SJSA1 (cell line): ENCODE measurements at regions not wholly inside any gene's neighbourhood (a gene's known extent, or its start where the extent isn't known, plus 50 kb on each side); places are given as distances from the start of the nearest gene placed in this dataset.
"Not testable (repeated sequence)": the region's sequence is repeated elsewhere in the genome, so short reads cannot be mapped to it uniquely, and the experiment has no call there.

ENCODE experiments used
- DNase-seq, 2 experiments: peaks; one replicate each; pipeline ENCODE4 v3.0.0-alpha.2; 2015 to 2020; ENCODE audit warnings: low spot score in 2 of 2, low read depth in 1 of 2
- H3K27ac ChIP-seq: fragments of 250-450 bp; sonication (Bioruptor Pico); 2 replicates; pipeline ENCODE4 v1.5.1; 2020; ENCODE audit warnings: mild to moderate bottlenecking, moderate library complexity
- H3K27me3 ChIP-seq: fragments of 250-450 bp; sonication (Bioruptor Pico); replicated peaks from 2 replicates; pipeline ENCODE4 v1.5.1; 2020; ENCODE audit warnings: mild to moderate bottlenecking, moderate library complexity
- H3K36me3 ChIP-seq: fragments of 250-450 bp; sonication (Bioruptor Pico); 2 replicates; pipeline ENCODE4 v1.5.1; 2020; ENCODE audit warnings: mild to moderate bottlenecking
- H3K4me1 ChIP-seq: fragments of 250-450 bp; sonication (Bioruptor Pico); replicated peaks from 2 replicates; pipeline ENCODE4 v1.6.1; 2021; ENCODE audit warnings: mild to moderate bottlenecking
- H3K4me3 ChIP-seq: fragments of 250-450 bp; sonication (Bioruptor Pico); 2 replicates; pipeline ENCODE4 v1.5.1; 2020; ENCODE audit warnings: mild to moderate bottlenecking
- H3K9me3 ChIP-seq: fragments of 250-450 bp; sonication (Bioruptor Pico); replicated peaks from 2 replicates; pipeline ENCODE4 v1.5.1; 2020; ENCODE audit warnings: mild to moderate bottlenecking

GRCh38 chr1:103949779-103950178 lies 200.1 kb downstream of the AMY1C start:
- Histone ChIP-seq H3K4me1 (no peaks in the 10 kb centered on the region), H3K9me3 (no peaks in the 10 kb centered on the region), H3K36me3 (no peaks in the 10 kb centered on the region), H3K4me3 (no peak overlapping the region), H3K27ac (no peak overlapping the region), H3K27me3 (no peaks in the 10 kb centered on the region; the same call in 1 of the 2 replicates)
- no peak for DNase-seq

GRCh38 chr1:103953386-103953785 lies 203.7 kb downstream of the AMY1C start:
- no peak overlapping the region for H3K4me3 ChIP-seq

GRCh38 chr1:103958699-103959098 lies 209.0 kb downstream of the AMY1C start:
- no peak overlapping the region for H3K27ac ChIP-seq
- H3K4me1 ChIP-seq, result no peaks in the 10 kb centered on the region
- no peak overlapping the region for H3K4me3 ChIP-seq
- no peaks in the 10 kb centered on the region for H3K9me3 ChIP-seq
- H3K36me3 ChIP-seq, result no peaks in the 10 kb centered on the region
- no peaks in the 10 kb centered on the region for H3K27me3 ChIP-seq
- DNase-seq, result no peak

More at GRCh38 chr1:103953386-103953785, 203.7 kb downstream of the AMY1C start:
- Histone ChIP-seq H3K27me3 (no peaks in the 10 kb centered on the region), H3K9me3 (no peaks in the 10 kb centered on the region), H3K4me1 (no peaks in the 10 kb centered on the region), H3K36me3 (no peaks in the 10 kb centered on the region), H3K27ac (no peak overlapping the region)
- no peak for DNase-seq

GRCh38 chr1:103959565-103959964 lies 209.9 kb downstream of the AMY1C start:
- DNase-seq, result no peak
- no peaks in the 10 kb centered on the region for H3K27me3 ChIP-seq
- no peak overlapping the region for H3K27ac ChIP-seq
- H3K4me1 ChIP-seq, result no peaks in the 10 kb centered on the region
- no peaks in the 10 kb centered on the region for H3K36me3 ChIP-seq
- H3K9me3 ChIP-seq, result no peaks in the 10 kb centered on the region
- no peak overlapping the region for H3K4me3 ChIP-seq

- H3K27me3 ChIP-seq, result no peaks in the 10 kb centered on the region
- H3K4me3 ChIP-seq, result no peak overlapping the region
- no peaks in the 10 kb centered on the region for H3K9me3 ChIP-seq
- no peaks in the 10 kb centered on the region for H3K4me1 ChIP-seq
- DNase-seq, result no peak
- H3K27ac ChIP-seq, result no peak overlapping the region
- H3K36me3 ChIP-seq, result no peaks in the 10 kb centered on the region
Observed at GRCh38 chr1:103960045-103960444, 210.3 kb downstream of the AMY1C start.

- DNase-seq, result no peak
- Histone ChIP-seq H3K4me3 (no peak overlapping the region), H3K36me3 (no peaks in the 10 kb centered on the region), H3K27ac (no peak overlapping the region), H3K4me1 (no peaks in the 10 kb centered on the region), H3K9me3 (no peaks in the 10 kb centered on the region), H3K27me3 (no peaks in the 10 kb centered on the region)
Observed at GRCh38 chr1:103960710-103961109, 211.0 kb downstream of the AMY1C start.

GRCh38 chr1:103986792-103987191 lies 237.1 kb downstream of the AMY1C start:
- H3K27me3 ChIP-seq, result 0 out of 2 replicates have a peak, but pooled peaks cover 3% of the 10 kb centered on the region
- no peaks in the 10 kb centered on the region for H3K4me1 ChIP-seq
- no peaks in the 10 kb centered on the region for H3K36me3 ChIP-seq
- H3K9me3 ChIP-seq, result no peaks in the 10 kb centered on the region
- DNase-seq, result no peak
- no peak overlapping the region for H3K27ac ChIP-seq
- no peak overlapping the region for H3K4me3 ChIP-seq

GRCh38 chr1:103997631-103998030 lies 247.9 kb downstream of the AMY1C start:
- H3K4me3 ChIP-seq, result no peak overlapping the region

GRCh38 chr1:104018922-104019674 lies 269.4 kb downstream of the AMY1C start:
- Histone ChIP-seq H3K27me3 (no peaks in the 10 kb centered on the region), H3K4me3 (no peak overlapping the region), H3K4me1 (no peaks in the 10 kb centered on the region)

More at GRCh38 chr1:103997631-103998030, 247.9 kb downstream of the AMY1C start:
- Histone ChIP-seq H3K27ac (no peak overlapping the region), H3K36me3 (no peaks in the 10 kb centered on the region), H3K4me1 (no peaks in the 10 kb centered on the region), H3K9me3 (no peaks in the 10 kb centered on the region), H3K27me3 (no peaks in the 10 kb centered on the region)
- no peak for DNase-seq

GRCh38 chr1:104019675-104020049 lies 270.0 kb downstream of the AMY1C start:
- H3K4me3 ChIP-seq, result no peak overlapping the region

More at GRCh38 chr1:104018922-104019674, 269.4 kb downstream of the AMY1C start:
- H3K36me3 ChIP-seq, result no peaks in the 10 kb centered on the region
- H3K27ac ChIP-seq, result no peak overlapping the region
- no peaks in the 10 kb centered on the region for H3K9me3 ChIP-seq
- DNase-seq, result no peak

GRCh38 chr1:104028416-104029035 lies 278.8 kb downstream of the AMY1C start:
- H3K9me3 ChIP-seq, result no peaks in the 10 kb centered on the region
- H3K4me3 ChIP-seq, result no peak overlapping the region
- no peaks in the 10 kb centered on the region for H3K27me3 ChIP-seq
- no peak for DNase-seq
- H3K4me1 ChIP-seq, result no peaks in the 10 kb centered on the region
- no peaks in the 10 kb centered on the region for H3K36me3 ChIP-seq
- no peak overlapping the region for H3K27ac ChIP-seq

More at GRCh38 chr1:104019675-104020049, 270.0 kb downstream of the AMY1C start:
- Histone ChIP-seq H3K27me3 (no peaks in the 10 kb centered on the region), H3K9me3 (no peaks in the 10 kb centered on the region), H3K27ac (no peak overlapping the region), H3K4me1 (no peaks in the 10 kb centered on the region), H3K36me3 (no peaks in the 10 kb centered on the region)
- no peak for DNase-seq

GRCh38 chr1:104029456-104029970 lies 279.8 kb downstream of the AMY1C start:
- H3K27ac ChIP-seq, result no peak overlapping the region
- H3K4me1 ChIP-seq, result no peaks in the 10 kb centered on the region
- DNase-seq, result no peak
- H3K4me3 ChIP-seq, result no peak overlapping the region
- H3K9me3 ChIP-seq, result no peaks in the 10 kb centered on the region
- no peaks in the 10 kb centered on the region for H3K27me3 ChIP-seq
- no peaks in the 10 kb centered on the region for H3K36me3 ChIP-seq

GRCh38 chr1:104056786-104057185 lies 307.1 kb downstream of the AMY1C start:
- Histone ChIP-seq H3K36me3 (no peaks in the 10 kb centered on the region), H3K27ac (no peak overlapping the region), H3K27me3 (no peaks in the 10 kb centered on the region), H3K9me3 (no peaks in the 10 kb centered on the region), H3K4me1 (peaks cover 13% of the 10 kb centered on the region), H3K4me3 (no peak overlapping the region)
- no peak for DNase-seq

- H3K27me3 ChIP-seq, H3K9me3 ChIP-seq, H3K27ac ChIP-seq, H3K36me3 ChIP-seq, H3K4me3 ChIP-seq: not testable (repeated sequence)
- peaks cover 13% of the 10 kb centered on the region for H3K4me1 ChIP-seq
- peak; percentile 23 to 60 for DNase-seq
Observed at GRCh38 chr1:104057219-104057898, 307.7 kb downstream of the AMY1C start.
